GM18505 (cell line): ENCODE measurements at regions not wholly inside any gene's neighbourhood (a gene's known extent, or its start where the extent isn't known, plus 50 kb on each side); places are given as distances from the start of the nearest gene placed in this dataset.
"Not testable (repeated sequence)": the region's sequence is repeated elsewhere in the genome, so short reads cannot be mapped to it uniquely, and the experiment has no call there.

Source experiments
- ATAC-seq: cut with Tn5 transposase; IDR thresholded peaks from one replicate; pipeline ENCODE4 v1.9.1; 2021; ENCODE audit not compliant: unreplicated experiment
- POLR2A ChIP-seq: IDR thresholded peaks from 4 replicates; pipeline ENCODE4 v1.6.1; 2011; ENCODE audit warnings: borderline replicate concordance; ENCODE audit not compliant: insufficient read depth, insufficient read length; ENCODE audit errors: extremely low read depth

DNA sequence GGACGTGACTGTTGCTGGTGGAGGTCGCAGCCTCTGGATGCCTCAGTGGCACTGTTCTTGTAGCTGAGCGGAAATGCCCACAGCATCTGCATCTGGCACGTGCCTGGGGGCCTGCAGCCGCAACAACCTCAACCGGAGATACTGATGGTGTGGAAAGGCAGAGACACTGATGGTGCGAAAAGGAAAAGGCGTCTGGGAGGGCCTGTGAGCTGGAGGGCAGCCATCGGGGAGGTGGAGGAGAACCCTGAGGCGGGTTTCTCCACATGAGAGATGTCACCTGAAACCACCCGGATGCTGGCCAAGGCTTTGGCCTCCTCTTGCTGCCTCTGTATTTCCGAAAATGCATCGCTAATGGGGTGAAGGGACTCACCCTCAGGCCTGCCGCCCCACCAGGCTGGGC lies 284.8 kb upstream of the WSB1 start:
- no peak for TF ChIP-seq POLR2A
- no peak for ATAC-seq

GRCh38 chr17:27010138-27010537 lies 283.8 kb upstream of the WSB1 start:
- not testable (repeated sequence) for ATAC-seq

- not testable (repeated sequence) for ATAC-seq
Measured at GRCh38 chr17:27030552-27030951, 263.4 kb upstream of the WSB1 start.

DNA sequence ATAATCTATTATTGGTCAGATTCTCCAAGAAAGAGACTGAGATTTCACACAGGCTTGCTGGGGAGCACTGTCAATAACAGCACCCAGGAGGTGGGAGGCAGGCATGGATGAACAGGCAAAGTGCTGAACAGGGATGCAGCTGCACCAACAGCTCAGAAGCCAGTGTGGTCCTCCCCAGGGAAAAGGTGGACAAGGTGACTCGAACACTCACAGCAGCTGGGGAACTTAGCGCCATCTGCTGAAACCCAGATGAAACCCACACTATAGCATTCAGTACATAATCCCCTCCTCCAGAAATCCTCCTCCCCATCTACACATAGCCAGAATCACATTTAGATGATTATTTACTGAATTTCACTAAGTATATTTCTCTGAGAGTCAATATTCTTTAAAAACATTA lies 255.2 kb upstream of the WSB1 start:
- no peak for ATAC-seq
- TF ChIP-seq POLR2A = no peak

GRCh38 chr17:27045039-27045438 lies 248.9 kb upstream of the WSB1 start:
- not testable (repeated sequence) for ATAC-seq

DNA sequence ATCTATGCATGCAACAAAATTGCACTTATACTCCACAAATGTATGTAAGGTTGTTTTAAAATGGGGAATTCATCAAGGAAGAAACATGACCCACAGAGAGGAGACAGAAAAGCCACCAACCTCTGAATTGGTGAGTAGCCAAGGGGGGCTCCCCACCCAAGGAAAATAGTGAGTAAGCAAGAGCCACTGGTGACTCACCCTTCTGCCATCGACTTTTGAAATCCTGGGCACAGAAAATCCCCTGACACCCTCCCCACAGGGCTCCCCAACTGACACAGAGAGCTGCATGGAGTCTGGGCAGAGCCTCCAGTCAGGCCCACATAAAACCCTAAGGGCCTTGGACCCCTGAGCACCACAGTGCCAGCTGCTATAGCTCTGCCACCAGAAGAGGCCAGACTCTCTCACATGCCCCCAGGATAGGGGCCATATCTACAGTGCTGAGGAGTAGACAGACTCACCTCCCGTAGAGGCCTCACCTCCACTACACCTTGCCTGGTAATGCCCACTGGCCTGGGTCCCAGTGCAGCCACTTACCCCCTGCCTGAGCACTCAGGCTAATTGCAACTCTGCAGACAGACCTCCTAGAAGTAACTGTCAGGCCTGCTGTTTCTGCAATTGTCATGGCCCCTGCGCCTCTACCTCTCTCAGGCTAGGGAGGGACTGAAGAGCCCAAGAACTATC lies 244.7 kb upstream of the WSB1 start:
- no peak for ATAC-seq
- no peak for TF ChIP-seq POLR2A

DNA sequence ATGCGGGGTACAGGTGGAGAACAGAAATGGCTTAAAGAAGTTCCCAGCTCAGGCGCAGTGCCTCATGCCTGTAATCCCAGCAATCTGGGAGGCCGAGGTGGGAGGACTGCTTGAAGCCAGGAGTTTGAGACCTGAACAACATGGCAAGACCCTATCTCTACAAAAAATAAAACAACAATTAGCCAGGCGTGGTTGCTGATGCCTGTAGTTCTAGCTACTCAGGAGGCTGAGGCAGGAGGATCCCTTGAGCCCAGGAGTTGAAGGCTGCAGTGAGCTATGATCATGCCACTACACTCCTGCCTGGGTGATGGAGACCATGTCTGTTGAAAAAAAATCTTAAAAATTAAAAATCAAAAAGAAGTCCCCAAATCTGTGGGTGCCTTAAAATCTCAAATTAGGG lies 228.3 kb upstream of the WSB1 start:
- ATAC-seq = no peak

DNA sequence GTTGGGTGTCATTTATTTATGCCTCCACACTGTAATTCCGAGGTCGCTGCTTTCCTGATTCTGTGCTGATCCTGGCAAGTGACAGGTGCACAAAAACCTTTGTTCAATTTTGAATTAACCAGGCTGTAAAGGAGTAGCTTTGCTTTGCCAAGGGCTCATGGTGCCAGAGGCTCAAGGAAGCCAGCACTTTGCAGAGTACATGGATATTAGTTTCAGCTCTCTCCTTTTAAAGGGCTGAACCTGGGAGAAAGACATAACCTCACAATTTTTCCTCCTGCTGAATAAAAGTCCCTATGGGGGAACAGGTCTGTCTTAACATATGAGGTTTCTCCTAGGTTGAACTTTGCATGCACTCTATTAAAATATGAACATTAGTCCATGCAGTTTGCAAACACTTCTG lies 227.6 kb upstream of the WSB1 start:
- ATAC-seq = no peak
- no peak for TF ChIP-seq POLR2A

More for the DNA sequence above, 228.3 kb upstream of the WSB1 start:
- no peak for TF ChIP-seq POLR2A

DNA sequence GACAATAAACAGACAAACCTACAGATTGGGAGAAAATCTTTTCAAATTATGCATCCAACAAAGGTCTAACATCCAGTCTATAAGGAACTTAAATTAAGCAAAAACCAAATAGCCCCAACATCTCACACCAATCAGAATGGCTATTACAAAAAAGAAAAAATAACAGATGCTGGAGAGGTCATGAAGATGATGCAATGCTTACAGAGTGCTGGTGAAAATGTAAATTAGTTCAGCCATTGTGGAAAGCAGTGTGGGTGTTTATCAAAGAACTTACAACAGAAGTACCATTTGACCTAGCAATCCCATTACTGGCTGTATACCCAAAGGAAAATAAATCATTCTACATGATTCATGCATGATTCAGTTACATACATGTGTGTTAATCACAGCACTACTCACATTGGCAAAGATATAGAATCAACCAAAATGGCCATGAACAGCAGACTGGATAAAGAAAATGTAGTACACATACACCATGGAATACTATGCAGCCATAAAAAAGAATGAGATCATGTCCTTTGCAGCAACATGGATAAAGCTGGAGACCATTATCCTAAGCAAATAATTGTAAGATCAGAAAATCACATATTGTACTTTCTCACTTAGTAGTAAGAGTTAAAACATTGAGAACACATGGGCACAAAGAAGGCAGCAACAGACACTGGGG lies 223.9 kb upstream of the WSB1 start:
- no peak for ATAC-seq
- no peak for TF ChIP-seq POLR2A

- ATAC-seq = no peak
- no peak for TF ChIP-seq POLR2A
Measured at GRCh38 chr17:27070836-27071235, 223.1 kb upstream of the WSB1 start.

DNA sequence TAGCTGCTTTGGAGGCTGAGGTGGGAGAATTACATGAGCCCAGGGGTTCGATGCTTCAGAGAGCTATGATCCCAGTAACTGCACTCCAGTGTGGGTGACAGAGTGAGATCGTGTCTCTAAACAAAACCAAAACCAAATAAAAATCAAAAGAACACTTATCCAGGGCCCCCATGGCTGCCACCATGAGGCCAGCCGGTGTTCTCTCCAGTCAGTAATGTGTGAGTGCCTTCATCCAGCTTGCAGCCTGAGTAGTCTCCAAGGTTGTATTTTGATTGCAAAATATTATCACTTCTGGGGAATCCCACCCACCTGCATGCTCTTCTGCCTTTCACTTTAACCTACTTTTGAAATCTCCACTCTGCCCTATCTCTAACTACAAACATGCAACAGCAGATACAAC lies 221.0 kb upstream of the WSB1 start:
- no peak for ATAC-seq
- TF ChIP-seq POLR2A = no peak

GRCh38 chr17:27076814-27077213 lies 217.1 kb upstream of the WSB1 start:
- no peak for ATAC-seq
- no peak for TF ChIP-seq POLR2A

DNA sequence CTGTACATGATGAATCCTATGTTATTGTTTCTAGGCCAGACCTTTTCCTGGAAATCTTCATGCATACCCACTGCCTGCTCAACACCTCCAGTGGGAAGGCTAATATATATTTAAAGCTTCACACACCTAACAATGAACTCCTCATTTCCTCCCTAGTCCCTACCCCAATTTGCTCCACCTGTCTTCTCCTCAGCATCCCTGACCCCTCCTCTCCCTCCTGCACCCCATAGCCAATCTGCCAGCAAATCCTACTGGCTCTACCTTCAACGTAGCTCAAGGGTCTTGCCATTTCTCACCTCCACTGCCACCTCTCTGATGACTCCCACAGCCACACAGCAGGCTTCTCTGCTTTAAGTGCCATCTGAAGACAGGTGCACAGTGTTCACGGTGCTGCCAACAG lies 215.6 kb upstream of the WSB1 start:
- TF ChIP-seq POLR2A = no peak
- no peak for ATAC-seq

DNA sequence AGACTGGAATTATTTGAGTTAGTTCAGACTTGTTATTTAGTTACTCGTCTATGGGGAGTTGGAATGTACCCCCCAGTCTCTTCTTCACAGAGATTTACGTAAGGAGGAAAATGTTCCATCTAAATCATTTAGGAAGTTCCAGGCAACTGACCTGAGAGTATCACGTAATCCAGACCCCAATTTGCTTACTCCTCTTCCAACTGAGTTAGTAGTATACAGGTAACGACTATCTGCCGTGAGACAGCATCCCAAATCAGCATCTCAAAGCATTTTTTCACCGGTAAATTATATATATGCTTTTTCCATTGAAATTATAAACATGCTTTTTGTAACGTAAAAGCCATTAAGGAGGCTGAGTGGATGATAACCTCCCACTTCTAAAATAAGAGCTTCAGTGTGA lies 214.3 kb upstream of the WSB1 start:
- TF ChIP-seq POLR2A = no peak
- ATAC-seq = no peak
